ENCODE measurements at regions not wholly inside any gene's neighbourhood (a gene's known extent, or its start where the extent isn't known, plus 50 kb on each side); places are given as distances from the start of the nearest gene placed in this dataset.

DNA sequence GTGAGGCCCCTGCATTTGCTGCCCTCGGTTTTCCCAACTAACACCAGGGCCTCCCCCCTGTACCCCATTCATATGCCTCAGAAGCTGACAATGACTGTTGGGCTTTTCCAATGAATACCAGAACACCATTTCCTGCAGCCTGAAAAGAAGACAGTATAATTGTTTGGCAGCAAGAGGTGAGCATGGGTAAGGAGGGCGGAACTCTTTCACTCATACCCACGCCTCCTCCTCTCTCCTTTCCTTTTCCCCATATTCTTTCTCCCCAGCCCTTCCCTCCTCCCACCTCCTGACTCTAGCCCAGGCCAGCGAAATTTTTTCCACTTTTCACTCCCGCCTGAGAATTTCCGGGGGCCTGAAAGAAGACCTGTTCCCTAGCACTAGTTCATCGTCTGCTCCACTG, 58.0 kb upstream of the CHST1 start:
- no peak for DNase-seq

DNA sequence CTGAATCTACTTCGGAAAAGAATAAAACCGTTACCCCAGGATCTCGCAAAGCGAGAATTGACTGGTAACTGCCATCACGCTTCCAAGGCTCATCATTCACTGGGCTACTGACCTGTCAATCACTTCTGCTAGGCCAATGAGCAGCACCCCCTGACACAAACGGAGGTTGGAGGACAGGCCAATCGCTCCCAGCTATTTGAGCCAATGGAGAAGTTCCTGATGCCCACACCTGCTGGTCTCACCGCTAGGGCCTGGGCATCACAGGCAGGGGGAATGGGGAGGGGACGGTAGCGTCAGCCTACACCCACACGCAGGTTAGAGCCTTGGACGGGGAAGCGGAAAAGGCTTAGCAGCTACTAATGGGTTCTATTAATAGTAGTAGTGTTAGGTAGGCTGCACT, 56.7 kb upstream of the CHST1 start:
- DNase-seq, result no peak

DNA sequence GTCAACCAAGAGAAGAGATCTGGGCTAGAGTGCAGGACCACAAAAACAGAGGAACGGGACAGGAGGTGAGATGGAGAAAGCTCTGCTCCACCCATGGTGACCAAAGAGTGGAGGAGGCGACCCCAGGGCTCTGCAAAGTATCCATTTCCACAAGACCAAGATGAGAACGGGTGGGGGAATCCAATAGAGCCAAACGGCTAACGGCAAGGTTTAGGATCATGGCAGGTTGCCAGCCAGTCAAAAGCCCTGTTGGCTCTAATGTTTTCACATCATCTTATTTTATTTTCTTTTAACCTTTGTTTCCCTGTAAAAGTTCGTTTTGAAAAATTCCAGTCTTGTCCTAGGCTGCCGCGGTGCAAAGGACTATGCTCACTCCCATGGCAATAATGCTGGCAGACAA, 52.1 kb upstream of the CHST1 start:
- no peak for DNase-seq

DNA sequence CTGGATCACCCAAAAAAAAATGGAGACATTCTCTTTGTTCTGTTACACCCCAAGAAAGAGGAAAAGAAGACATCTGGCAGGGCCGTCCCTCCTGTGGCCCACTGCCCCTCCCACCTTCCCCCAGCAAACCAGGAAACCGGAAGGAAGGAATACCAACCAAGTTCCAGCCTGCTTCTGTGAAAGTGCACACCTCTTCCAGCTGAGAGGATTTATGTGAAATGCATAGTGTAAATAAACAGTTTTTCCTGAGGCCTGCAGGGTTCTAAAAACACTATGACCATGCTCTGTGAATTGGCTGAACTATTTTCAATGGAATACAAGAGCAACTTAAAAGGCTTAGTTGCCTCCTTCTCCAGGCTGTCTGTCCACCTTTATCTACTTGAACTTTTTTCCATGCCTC, 50.0 kb upstream of the CHST1 start:
- DNase-seq, result no peak

All from NCI-H1694 (cell line).